ENCODE measurements at regions not wholly inside any gene's neighbourhood (a gene's known extent, or its start where the extent isn't known, plus 50 kb on each side); places are given as distances from the start of the nearest gene placed in this dataset.
"Not testable (repeated sequence)": the region's sequence is repeated elsewhere in the genome, so short reads cannot be mapped to it uniquely, and the experiment has no call there.

DNA sequence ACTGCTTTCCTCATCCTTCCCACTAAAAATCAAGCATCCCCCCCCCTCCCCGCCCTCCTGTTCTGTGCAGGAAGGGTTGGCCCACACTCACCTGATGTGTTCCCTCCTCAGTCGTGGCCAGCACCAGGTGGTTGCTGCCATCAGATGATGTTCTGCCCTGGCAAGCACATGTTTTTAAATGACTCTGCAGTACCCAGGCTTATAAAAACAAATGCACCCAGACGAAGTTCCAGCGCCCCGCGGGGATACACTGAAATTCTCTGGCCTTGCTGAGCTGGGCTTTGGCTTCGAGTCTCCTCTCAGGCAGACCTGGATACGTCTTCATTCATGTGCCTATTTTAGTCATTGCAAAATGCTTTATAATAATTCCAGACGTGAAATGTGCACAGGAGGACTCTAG is 316.3 kb downstream of the DLEU7 start:
- DNase-seq (ENCODE audit: low read depth in 2 of 2), result no peak

DNA sequence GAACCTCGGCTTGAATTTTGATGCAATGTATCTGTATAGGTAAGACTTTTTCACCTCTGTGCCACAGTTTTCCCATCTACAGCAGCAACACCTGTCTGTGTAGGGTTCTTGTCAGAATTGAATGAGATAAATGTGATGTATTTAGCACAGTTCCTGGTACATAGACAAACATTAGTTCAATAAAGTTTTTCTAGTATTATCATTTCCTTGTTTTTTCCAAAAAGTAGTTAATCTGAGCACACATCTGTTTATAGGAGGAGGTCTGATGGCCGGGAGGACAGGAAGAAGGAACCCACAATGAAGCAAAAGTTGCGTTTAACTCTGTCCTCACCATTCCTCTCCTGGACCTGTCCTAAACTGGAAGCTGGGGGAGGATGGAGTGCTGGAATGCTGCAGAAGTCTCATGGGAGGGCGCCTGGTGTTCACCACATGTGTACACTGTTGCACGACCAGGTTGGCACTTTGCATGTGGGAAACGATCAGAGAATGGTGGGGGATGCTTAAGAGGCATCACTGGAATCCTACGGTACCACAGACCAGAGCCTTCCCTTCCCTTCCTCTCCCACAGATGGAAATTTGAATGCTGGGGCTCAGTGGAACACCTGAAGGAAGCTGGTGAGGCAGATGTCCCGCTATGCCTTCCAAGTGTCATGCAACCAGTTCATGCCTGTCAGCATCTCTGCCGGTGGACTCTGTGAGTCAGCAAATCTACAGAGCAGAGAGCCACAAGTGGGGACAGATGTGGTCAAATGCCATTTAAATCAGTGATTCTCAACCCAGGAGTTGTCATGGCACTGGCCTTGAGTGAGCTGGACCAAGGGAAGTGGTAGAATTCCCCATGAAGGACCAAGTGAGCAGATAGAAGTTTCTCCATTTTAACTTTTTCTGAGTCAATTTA is 315.6 kb downstream of the DLEU7 start:
- DNase-seq (ENCODE audit: low read depth in 2 of 2), result no peak

DNA sequence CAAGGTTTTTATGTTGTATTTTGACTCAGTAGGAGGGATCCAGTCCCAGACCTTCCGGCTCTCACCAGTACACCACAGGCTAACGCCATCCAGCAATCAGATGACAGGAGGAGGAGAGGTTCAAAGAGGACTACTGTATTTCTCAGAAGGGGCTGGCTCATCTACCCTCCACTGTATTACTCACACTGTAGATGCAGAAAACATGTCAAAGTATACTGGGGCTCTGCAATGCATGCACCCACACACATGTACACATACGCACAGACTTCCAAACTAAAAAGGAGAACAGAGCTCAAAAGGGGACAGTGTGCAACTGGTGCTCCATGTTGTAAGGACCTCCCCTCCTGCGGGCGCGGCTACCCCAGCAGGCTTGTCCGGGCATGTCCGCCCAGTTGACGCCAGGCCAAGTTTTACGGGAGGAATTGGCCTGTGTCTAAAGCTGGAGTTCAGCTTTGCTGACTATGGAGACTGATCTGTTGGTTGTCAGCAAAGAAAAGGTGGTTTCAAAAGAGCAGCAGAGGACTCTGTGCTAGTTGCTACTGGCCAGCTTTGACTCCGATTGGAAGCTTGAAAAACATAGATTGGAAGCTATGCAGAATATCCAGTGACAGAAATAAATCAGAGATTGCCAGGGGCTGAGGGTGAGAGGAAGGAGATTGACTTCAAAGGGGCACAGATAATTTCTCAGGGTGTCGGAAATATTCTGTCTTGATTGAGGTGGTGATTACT is 314.2 kb downstream of the DLEU7 start:
- DNase-seq (ENCODE audit: low read depth in 2 of 2), result no peak

DNA sequence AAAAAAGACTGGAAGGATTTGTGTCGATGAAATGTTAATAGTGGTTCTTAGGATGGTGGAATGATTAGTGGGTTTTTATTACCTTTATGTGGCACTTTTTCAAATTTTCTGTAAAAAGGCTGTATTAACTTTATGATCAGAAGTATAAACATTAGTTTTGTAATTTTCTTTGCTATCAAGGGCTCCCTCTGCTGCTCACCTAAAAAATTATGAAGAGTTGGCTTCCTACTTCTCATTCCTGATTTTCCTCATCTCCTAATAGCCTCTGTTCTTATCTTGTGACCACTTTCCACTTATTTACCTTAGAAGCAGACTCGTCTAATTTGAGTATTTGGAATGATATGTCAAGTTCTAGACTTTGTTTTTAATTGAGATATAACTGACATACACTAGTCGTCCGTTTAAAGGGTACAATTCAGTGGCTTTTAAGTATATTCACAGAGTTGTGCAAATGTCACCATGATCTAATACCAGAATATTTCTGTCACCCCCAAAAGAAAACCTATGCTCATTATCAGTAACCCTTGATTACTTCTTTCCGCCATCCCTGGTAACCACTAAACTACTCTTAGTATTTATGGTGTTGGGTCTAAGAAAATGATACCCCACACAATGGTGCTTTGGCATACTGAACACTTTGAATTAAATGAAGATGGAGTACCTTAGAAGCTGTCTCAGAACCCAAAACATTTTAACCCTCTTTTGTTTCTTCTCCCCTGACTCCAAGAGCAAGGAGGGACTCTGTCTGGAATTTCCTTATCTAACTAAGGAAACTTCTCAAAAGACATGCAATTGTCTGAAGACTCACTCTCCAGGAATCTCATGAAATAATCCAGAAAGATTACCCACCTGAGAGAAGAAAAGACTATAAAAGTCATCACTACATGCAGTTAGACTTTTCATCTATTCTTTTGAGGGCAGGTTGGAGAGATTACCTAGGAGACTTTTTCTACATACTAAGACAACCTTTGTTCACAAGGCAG is 311.3 kb downstream of the DLEU7 start:
- DNase-seq (ENCODE audit: low read depth in 2 of 2), result no peak

DNA sequence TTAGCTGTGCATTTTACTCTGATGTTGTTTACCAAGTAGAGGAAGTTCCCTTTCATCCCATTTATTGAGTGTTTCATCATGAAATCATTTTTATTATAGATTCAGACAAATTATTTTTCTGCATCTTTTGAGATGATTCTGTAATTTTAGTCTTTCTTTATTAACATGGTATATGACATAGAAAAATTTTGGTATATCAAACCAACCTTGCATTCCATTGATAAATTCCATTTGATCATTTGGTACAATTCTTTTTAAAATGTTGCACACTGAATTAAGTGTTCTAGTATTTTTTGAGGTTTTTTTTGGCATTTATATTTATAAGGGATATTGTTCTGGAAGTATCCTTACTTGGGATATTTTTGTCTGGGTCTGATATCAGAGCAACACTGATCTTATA is 308.4 kb downstream of the DLEU7 start:
- no peak for DNase-seq (ENCODE audit: low read depth in 2 of 2)

DNA sequence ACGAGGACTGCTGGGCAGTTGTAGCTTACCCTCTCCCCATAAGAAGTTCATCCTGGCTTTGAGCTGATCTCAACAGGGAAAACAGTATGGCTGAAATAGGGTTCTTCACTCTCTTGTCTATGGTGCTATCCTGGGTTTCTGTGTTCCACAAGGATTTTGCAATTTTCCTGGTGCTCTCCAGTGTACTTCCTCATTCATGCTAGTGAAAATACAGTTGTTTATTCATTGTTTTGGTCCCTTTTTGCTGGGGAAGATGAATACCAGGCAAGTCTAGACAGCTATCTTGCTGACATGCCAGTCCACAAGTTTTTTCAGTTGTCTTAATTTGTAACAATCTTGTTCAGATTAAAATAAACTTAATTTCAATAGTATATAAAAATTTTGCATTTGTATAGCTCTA is 306.5 kb downstream of the DLEU7 start:
- DNase-seq (ENCODE audit: low read depth in 2 of 2), result no peak

DNA sequence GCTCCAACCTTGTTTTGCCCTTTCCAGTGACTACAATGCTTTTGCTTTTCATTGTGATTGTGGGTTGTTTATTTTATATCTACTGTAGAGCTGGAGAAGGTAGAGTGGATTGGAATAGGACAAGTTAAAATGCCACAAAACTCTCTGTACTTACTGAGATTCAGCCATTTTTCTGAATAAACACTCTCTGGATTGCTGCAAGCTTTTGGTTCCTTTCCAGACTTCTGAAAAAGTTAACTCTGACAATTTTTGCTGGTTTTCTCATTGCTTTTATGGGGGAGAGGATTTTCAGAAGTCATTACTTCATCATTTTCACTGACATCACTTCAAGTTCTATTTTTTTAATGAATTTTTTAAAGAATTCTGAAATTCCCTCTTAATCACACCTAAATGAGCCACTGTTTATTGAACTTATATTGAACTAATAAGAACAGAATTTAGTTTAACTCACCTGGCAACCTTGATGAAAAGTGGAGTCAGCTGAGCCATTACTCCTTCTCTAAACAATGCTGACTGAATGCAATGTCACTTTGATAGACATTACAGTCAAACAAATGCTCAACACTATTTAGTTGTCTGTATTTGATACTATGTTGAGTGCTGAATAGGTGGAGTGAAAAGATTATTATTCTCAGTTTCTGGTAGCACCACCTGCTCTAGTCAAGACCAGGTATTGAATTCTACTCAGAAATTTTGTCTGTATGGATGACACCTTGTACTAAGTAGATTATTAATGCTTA is 303.5 kb downstream of the DLEU7 start:
- DNase-seq (ENCODE audit: low read depth in 2 of 2), result no peak

DNA sequence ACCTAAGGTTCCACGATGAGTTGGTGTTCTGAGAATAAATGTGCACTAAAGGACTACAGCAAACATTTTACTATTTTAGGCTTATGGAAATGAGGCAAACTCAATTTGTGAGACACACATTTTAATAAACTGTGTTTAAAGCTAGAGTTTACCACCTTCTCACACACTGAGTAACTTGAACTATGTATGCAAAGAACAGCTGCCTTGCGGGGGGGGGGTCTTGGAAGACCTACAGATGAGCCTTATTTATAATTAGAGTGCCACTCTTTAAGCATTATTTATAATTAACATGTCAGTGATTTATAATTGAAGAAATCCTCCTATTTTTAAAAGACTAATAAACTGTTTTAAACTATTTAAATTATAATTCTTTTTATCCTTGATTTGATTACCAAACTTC is 300.4 kb downstream of the DLEU7 start:
- DNase-seq (ENCODE audit: low read depth in 2 of 2), result no peak

DNA sequence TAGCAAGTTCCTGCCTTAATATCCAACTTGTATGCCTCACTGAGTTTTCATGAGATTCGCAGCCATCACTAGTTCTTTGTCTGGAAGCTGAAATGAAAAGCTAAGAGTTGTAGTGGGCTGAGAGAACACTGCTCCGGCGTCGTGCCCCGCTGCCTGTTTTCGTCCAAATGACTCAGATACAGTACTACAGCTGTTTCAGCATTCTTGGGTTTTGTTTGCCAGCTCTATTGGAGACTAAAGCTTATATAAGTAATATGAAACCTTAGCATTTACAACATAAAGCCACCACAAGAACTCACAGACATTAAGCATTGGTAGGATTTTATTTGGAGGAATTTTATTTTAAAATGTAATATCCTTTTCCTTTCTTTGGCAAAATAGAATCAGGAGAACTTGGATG is 299.7 kb downstream of the DLEU7 start:
- DNase-seq (ENCODE audit: low read depth in 2 of 2), result no peak

DNA sequence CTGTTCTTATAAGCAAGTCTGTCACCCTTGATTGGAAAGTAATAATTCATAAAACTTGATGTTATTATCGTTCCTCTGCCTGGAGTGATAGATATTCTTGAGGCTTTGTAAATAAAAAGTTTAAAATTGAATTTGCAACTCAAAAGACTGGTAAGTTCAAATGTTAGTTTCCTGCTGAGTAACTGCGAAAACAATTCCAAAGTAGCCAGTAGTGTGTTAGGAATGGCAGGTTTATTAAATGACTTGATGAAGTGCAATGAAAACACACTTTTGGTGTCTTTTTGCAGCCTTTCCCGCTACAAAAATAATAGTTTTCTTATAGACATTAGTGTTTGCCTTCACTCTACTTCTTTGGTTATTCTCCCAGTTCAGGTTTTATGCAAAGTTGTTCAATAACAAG is 299.3 kb downstream of the DLEU7 start:
- no peak for DNase-seq (ENCODE audit: low read depth in 2 of 2)

DNA sequence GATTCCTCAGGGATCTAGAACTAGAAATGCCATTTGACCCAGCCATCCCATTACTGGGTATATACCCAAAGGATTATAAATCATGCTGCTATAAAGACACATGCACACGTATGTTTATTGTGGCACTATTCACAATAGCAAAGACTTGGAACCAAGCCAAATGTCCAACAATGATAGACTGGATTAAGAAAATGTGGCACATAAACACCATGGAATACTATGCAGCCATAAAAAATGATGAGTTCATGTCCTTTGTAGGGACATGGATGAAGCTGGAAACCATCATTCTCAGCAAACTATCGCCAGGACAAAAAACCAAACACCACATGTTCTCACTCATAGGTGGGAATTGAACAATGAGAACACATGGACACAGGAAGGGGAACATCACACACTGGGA is 296.3 kb downstream of the DLEU7 start:
- DNase-seq (ENCODE audit: low read depth in 2 of 2), result not testable (repeated sequence)

DNA sequence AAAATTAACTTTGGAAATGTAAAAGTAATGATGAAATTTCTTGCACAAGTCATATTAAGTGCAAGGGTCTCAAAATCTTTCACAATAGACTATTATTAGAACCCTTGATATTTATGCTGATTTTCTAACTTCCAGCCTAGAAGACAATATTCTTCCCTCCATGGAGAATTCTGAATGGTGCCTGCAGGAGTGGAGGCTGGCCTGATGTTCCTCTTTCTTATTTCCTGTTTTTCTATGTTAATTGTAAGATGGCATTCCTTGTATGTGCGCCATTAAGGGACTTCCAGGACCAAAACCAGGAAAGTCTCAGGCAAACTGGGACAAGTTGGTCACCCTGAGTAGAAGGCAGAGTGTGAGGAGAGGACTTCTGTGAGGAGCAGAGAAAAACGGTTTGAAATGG is 294.9 kb downstream of the DLEU7 start:
- DNase-seq (ENCODE audit: low read depth in 2 of 2), result no peak

DNA sequence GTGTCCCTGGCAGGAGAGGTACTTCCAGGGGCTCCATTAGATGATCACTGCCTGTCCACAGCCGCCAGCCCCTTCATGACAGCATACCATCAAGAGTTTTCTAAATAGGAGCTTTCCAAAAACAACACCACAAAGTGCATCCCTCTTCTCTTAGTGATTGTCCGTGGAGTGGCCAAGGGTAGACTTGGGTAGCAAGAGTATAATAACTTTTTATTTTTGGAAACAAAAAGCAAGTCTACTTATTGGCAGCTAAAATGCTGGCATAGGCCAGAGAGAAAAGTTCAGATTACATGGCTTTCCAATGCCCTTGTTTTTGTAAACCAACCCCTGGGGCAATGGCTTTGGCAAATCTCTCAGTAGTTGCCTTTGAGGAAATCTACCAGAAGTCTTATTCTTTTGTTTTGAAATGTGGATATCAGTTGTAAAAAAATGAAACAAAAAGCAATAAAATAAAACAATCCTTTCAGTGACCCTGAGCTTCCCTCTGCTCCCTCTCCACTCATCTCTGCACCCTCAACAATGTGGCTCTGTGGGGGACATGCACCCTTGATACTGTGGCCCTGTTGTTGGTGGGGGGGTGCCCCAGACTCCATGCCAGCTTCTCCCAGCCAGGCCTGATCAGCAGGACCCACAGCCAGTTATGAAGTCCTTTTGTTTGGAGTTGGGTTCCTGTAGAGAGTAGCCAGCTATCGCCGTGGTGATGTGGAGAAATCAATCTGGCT is 294.1 kb downstream of the DLEU7 start:
- DNase-seq (ENCODE audit: low read depth in 2 of 2), result no peak

DNA sequence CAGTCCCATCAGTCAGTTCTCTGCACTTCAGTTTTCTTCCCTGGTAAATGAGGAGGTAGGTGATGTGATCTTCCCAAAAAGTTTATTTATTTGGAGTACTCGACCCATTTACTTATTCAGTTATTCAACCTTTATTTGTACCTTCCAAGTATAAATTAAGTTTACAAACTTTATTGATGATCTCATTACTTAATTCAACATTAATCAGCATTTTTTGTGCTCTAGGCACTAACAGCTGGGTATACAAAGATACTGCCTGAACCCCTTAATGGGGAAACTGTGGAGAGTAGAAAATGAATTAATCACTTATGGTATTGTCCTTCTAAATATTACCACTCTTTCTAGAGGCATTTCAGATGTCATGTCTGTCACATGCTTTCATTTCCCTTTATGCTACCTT is 293.3 kb downstream of the DLEU7 start:
- no peak for DNase-seq (ENCODE audit: low read depth in 2 of 2)

DNA sequence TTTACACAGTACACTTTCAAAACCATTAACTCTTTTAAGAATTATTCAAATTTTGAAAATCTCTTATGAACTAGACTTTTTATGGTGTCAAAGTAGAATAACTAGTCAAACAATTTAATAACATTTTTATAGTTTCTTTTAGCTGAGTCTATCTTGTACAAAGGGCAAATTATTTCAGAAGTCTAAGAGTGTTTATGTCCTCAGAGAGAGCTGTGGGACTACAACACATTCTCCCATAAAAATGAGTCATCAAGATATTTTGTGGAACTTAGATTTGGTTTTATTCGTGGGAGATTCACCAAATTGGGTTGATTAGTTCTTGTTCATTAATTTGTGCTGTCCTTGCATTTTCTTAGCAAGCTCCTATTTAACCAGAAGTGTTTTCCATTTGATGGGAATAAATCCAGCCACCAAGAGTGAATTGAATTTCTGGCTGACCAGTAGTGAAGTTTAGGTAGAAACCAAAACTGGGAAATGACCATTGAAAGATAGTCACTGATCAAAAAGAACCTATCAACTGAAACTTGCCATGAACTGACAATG is 291.0 kb downstream of the DLEU7 start:
- DNase-seq (ENCODE audit: low read depth in 2 of 2), result no peak

DNA sequence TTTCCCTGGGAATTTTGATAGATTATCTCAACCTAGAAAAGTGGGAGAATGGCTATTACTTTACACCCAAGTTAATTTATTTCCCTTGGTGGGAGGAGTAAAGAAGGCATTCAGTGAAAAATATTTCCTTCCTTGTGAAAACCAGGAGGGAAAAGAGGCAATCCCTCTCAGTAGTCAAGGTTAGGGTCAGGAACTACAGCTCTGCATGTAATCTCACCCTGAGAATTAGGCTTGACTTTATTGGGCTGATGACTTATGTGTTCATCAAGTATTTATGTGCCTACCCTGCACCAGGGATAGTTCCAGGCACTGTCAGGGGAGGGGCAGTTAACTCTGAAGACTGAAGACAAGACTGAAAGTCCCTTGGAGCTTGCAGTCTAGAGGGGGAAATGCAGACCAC is 281.8 kb downstream of the DLEU7 start:
- DNase-seq (ENCODE audit: low read depth in 2 of 2), result no peak

DNA sequence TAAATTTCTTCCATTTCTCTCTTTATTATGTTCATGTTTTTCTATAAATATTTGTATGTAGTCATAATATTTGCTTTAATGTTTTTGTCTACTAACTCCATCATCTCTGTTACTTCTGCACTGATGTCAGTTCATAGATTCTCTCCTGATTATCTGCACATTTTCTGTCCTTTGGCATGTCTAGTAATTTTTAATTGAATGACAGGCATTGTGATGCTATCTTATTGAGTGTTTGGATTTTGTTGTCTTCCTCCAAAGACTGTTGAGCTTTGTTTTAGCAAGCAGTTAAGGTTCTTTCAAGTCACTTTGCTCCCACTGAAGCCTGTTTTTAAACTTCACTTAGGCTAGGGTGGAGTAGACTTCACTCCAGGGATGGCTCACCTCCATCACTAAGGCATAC is 276.8 kb downstream of the DLEU7 start:
- no peak for DNase-seq (ENCODE audit: low read depth in 2 of 2)

DNA sequence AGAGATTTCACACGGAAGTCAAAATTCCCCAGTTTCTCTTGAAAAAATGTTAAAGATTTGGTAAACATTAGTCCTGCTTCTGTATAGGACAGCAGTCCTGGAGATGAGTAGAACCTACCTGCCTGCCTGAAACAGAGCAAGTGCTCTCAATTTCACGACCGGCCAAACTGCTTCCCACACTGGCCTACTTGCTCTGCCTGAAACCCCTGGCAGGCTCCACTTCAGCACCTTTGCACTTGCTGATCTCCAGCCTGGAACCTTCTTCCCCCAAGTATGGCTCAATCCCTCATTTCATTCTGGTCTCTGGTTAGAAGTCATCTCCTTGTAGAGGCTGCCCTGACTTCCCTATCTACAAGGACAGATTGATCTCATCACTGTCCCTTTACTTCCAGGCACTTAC is 271.4 kb downstream of the DLEU7 start:
- no peak for DNase-seq (ENCODE audit: low read depth in 2 of 2)

DNA sequence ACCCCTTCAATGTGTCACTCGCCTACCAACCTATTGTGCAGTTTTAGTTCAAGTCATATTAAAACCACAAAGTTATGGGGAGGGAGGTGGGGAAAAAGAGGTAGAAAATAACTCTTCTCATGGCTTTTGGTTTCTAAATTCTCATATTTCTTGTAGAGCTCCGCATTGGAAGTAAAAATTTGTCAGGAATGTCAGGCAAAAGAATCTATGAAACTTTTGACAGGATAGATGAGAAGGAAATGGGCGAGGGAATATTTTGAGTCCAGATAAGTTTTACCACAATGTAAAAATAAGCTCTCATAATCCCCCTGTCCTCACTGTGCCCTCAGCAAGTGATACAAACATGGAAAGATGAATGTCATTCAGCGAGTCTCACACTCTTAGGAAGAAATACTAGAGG is 270.4 kb downstream of the DLEU7 start:
- no peak for DNase-seq (ENCODE audit: low read depth in 2 of 2)

DNA sequence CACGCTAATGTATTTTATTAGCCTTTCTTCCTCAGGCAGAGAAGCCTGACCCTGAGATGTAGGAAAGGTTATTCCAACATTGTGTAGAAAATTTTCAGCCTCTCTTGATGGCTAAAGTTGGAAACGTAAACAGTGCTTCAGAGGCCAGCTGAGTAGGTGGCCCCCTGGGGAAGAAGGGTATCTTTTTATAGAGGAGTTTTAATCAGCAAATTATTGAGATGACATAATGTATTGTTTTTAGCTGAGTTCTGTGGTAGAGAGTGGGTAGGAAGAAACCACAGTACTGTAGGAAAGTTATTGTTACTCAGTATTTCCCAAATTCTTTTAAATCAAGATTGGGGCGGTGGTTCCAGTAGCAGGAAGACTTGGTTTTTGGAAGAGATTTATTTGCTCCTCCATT is 268.8 kb downstream of the DLEU7 start:
- DNase-seq (ENCODE audit: low read depth in 2 of 2), result no peak

Measured in activated CD8-positive, alpha-beta memory T cell treated with anti-CD3 and anti-CD28 coated beads for 4 hours (primary cell).